DND-41 (cell line): ENCODE measurements at regions not wholly inside any gene's neighbourhood (a gene's known extent, or its start where the extent isn't known, plus 50 kb on each side); places are given as distances from the start of the nearest gene placed in this dataset.

Source experiments
- ATAC-seq: fragments of 200-7000 bp; cut with Tn5 transposase; 3 replicates; pipeline ENCODE4 v1.9.1; 2021; ENCODE audit warnings: low read depth; ENCODE audit not compliant: insufficient read depth
- DNase-seq: peaks from one replicate; pipeline ENCODE4 v3.0.0-alpha.2; 2020
- H2AFZ ChIP-seq: 2 replicates; pipeline ENCODE4 v1.6.0; 2012; ENCODE audit warnings: low read depth, low read length
- H3K27ac ChIP-seq: 2 replicates; pipeline ENCODE4 v1.5.1; 2012; ENCODE audit warnings: low read length, inconsistent platforms
- H3K27me3 ChIP-seq: fragments of 200-600 bp; sonication (generic); 2 replicates; pipeline ENCODE4 v1.6.0; 2012; ENCODE audit warnings: low read length, mild to moderate bottlenecking, inconsistent platforms; ENCODE audit not compliant: insufficient read depth, poor library complexity
- H3K36me3 ChIP-seq: 2 replicates; pipeline ENCODE4 v1.5.1; 2012; ENCODE audit warnings: low read length, inconsistent platforms; ENCODE audit not compliant: insufficient read depth
- H3K4me1 ChIP-seq: 2 replicates; pipeline ENCODE4 v1.5.1; 2012; ENCODE audit warnings: mild to moderate bottlenecking, low read length; ENCODE audit not compliant: insufficient read depth
- H3K4me2 ChIP-seq: 2 replicates; pipeline ENCODE4 v1.6.0; 2012; ENCODE audit warnings: mild to moderate bottlenecking, moderate library complexity, low read length, inconsistent platforms; ENCODE audit not compliant: insufficient read depth
- H3K4me3 ChIP-seq, 2 experiments: fragments of 200-600 bp in 1 of 2; shearing (Covaris generic) in 1 of 2; 2 replicates each; pipeline ENCODE4 v1.5.1; 2012 to 2016; ENCODE audit warnings: inconsistent platforms in 2 of 2, low read length in 2 of 2, mild to moderate bottlenecking in 2 of 2, low read depth in 1 of 2, moderate library complexity in 1 of 2
- H3K79me2 ChIP-seq: 2 replicates; pipeline ENCODE4 v1.6.0; 2012; ENCODE audit warnings: low read length, inconsistent platforms; ENCODE audit not compliant: insufficient read depth
- H3K9ac ChIP-seq: 2 replicates; pipeline ENCODE4 v1.6.0; 2012; ENCODE audit warnings: low read depth, mild to moderate bottlenecking, inconsistent platforms, low read length, moderate library complexity
- H3K9me3 ChIP-seq: 2 replicates; pipeline ENCODE4 v1.5.1; 2012; ENCODE audit warnings: low read length, moderate library complexity, mild to moderate bottlenecking, inconsistent platforms; ENCODE audit not compliant: insufficient read depth, severe bottlenecking
- H4K20me1 ChIP-seq: 2 replicates; pipeline ENCODE4 v1.6.0; 2012; ENCODE audit warnings: low read length; ENCODE audit not compliant: insufficient read depth
- CTCF ChIP-seq: IDR thresholded peaks from 2 replicates; pipeline ENCODE4 v1.5.1; 2012; ENCODE audit warnings: borderline replicate concordance, low read length, moderate library complexity, mild to moderate bottlenecking; ENCODE audit not compliant: poor library complexity, severe bottlenecking; ENCODE audit errors: extremely low read depth
- EZH2 ChIP-seq: IDR thresholded peaks from 3 replicates; pipeline ENCODE4 v1.6.1; 2012; ENCODE audit warnings: borderline replicate concordance, low read depth, mild to moderate bottlenecking, moderate library complexity, low read length, inconsistent platforms; ENCODE audit not compliant: severe bottlenecking

GRCh38 chr11:134861490-134862104 is 449.6 kb upstream of the B3GAT1 start:
- no peak overlapping the region for H3K4me2 ChIP-seq
- TF ChIP-seq CTCF (peak; percentile 13), EZH2 (no peak)
- H3K4me3 ChIP-seq, result no peak overlapping the region
- no peaks in the 10 kb centered on the region for H3K79me2 ChIP-seq
- no peak for ATAC-seq
- H3K27me3 ChIP-seq, result no peaks in the 10 kb centered on the region
- H3K4me1 ChIP-seq, result peaks cover 11% of the 10 kb centered on the region; the same call in 1 of the 2 replicates
- H3K27ac ChIP-seq, result no peak overlapping the region
- H3K36me3 ChIP-seq, result no peaks in the 10 kb centered on the region
- no peak overlapping the region for H2AFZ ChIP-seq
- no peak for DNase-seq
- H3K9ac ChIP-seq, result no peak overlapping the region
- no peaks in the 10 kb centered on the region for H3K9me3 ChIP-seq
- no peaks in the 10 kb centered on the region for H4K20me1 ChIP-seq

- DNase-seq, result peak; percentile 3
- ATAC-seq, result 0 out of 3 replicates have a peak, but pooled peaks have one; percentile 29
- Histone ChIP-seq H2AFZ (no peak overlapping the region), H4K20me1 (no peaks in the 10 kb centered on the region), H3K9me3 (no peaks in the 10 kb centered on the region), H3K4me3 (no peak overlapping the region), H3K4me1 (peaks cover 11% of the 10 kb centered on the region; the same call in 1 of the 2 replicates), H3K27me3 (no peaks in the 10 kb centered on the region), H3K4me2 (no peak overlapping the region), H3K9ac (no peak overlapping the region), H3K36me3 (no peaks in the 10 kb centered on the region), H3K27ac (no peak overlapping the region), H3K79me2 (no peaks in the 10 kb centered on the region)
- TF ChIP-seq CTCF (no peak), EZH2 (no peak)
Measured at GRCh38 chr11:134858783-134859480, 446.9 kb upstream of the B3GAT1 start.

- Histone ChIP-seq H3K36me3 (no peaks in the 10 kb centered on the region), H4K20me1 (no peaks in the 10 kb centered on the region), H3K4me1 (peaks cover 8% of the 10 kb centered on the region; the same call in 1 of the 2 replicates), H3K4me3 (no peak overlapping the region), H3K4me2 (no peak overlapping the region), H3K27me3 (no peaks in the 10 kb centered on the region), H3K79me2 (no peaks in the 10 kb centered on the region), H3K9ac (no peak overlapping the region), H3K9me3 (no peaks in the 10 kb centered on the region), H3K27ac (no peak overlapping the region), H2AFZ (no peak overlapping the region)
- TF ChIP-seq CTCF (no peak), EZH2 (no peak)
- ATAC-seq, result no peak
- DNase-seq, result no peak
Measured at GRCh38 chr11:134857035-134857434, 445.0 kb upstream of the B3GAT1 start.
